ENCODE measurements at regions not wholly inside any gene's neighbourhood (a gene's known extent, or its start where the extent isn't known, plus 50 kb on each side); places are given as distances from the start of the nearest gene placed in this dataset.

- TF ChIP-seq EP300 (IDR thresholded peaks at IDR 0.05; ENCODE audit: borderline replicate concordance in 1 of 2, control insufficient read depth in 1 of 2, low read depth in 2 of 2, low read length in 2 of 2) (no peak), ZNF274 (IDR thresholded peaks at IDR 0.05; ENCODE audit: insufficient read depth, insufficient read length) (no peak), CREB1 (IDR thresholded peaks at IDR 0.05; ENCODE audit: low read depth) (no peak), CTCF (IDR thresholded peaks at IDR 0.05 in 2 of 3, conservative IDR thresholded peaks at IDR 0.05 in 1 of 3; ENCODE audit: control insufficient read depth in 2 of 3, extremely low read depth in 1 of 3, insufficient read depth in 1 of 3, low read depth in 3 of 3, low read length in 3 of 3) (no peak), CBX5 (IDR thresholded peaks at IDR 0.05; ENCODE audit: low read depth) (no peak)
Measured at GRCh38 chr4:119748853-119749252, 120.2 kb upstream of the PDE5A start.

Measured in GM12878 (cell line).